Gastrocnemius medialis (tissue), 4 donors: ENCODE measurements at regions not wholly inside any gene's neighbourhood (a gene's known extent, or its start where the extent isn't known, plus 50 kb on each side); places are given as distances from the start of the nearest gene placed in this dataset.

Experiments
- CTCF ChIP-seq, 5 experiments: fragments of 450-650 bp in 3 of 5; fragments of 200-600 bp in 2 of 5; sonication (generic) in 2 of 5; IDR thresholded peaks in 4 of 5; conservative IDR thresholded peaks in 1 of 5; 1 replicate in 4 of 5; 2 replicates in 1 of 5; pipeline ENCODE4 v1.5.1; 2016 to 2019; ENCODE audit warnings: antibody characterized with exemption in 5 of 5, mild to moderate bottlenecking in 3 of 5, moderate library complexity in 3 of 5
- POLR2A ChIP-seq, 2 donors: fragments of 450-650 bp; IDR thresholded peaks; one replicate each; pipeline ENCODE4 v1.6.1; 2017; ENCODE audit warnings: antibody characterized with exemption in 2 of 2, mild to moderate bottlenecking in 2 of 2, moderate library complexity in 2 of 2

GRCh38 chr17:33491871-33492481 lies 198.9 kb upstream of the ASIC2 start:
- TF ChIP-seq CTCF (IDR thresholded peaks at IDR 0.05 in 4 of 5, conservative IDR thresholded peaks at IDR 0.05 in 1 of 5) (no peak), POLR2A (IDR thresholded peaks at IDR 0.05) (no peak)
